IPS-18c (cell line): ENCODE measurements at regions not wholly inside any gene's neighbourhood (a gene's known extent, or its start where the extent isn't known, plus 50 kb on each side); places are given as distances from the start of the nearest gene placed in this dataset.
"Not testable (repeated sequence)": the region's sequence is repeated elsewhere in the genome, so short reads cannot be mapped to it uniquely, and the experiment has no call there.

Source experiments
- H3K4me3 ChIP-seq: 2 replicates; pipeline ENCODE4 v1.7.0; 2013; ENCODE audit warnings: low read depth, mild to moderate bottlenecking, low read length, moderate library complexity; ENCODE audit not compliant: insufficient read depth
- H3K9me3 ChIP-seq: one replicate; pipeline ENCODE4 v1.6.1; 2013; ENCODE audit warnings: mild to moderate bottlenecking, low read length, moderate library complexity; ENCODE audit not compliant: control insufficient read depth, insufficient read depth

DNA sequence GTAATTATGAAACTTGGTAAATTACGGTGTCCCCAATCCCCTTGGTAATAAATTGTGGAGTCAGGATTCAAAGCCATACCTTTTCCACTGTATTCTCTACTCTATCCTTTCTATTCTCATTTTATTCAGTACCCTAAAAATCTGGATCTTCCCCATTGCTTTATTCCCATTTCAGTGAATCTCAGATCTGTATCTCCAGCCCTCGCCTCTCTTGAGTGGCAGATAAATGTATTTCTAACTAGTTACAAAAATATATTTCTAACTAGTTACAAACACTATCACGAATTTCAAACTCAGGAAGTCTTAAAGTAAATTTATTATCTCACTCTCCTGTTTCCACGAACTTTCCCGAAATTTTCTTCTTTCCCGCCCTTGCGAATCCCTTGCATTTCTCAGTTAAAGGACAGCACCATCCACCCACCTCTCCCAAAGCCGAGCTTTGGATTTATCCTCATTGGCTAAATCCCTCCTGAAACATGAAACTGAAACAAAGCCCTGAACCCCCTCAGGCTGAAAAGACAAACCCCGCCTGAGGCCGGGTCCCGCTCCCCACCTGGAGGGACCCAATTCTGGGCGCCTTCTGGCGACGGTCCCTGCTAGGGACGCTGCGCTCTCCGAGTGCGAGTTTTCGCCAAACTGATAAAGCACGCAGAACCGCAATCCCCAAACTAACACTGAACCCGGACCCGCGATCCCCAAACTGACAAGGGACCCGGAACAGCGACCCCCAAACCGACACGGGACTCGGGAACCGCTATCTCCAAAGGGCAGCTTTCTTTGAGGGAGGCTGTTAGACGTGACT lies 164.3 kb upstream of the PABPC3 start:
- no peaks in the 10 kb centered on the region for H3K9me3 ChIP-seq
- H3K4me3 ChIP-seq, result peak overlapping the region; percentile 26; the same call in 1 of the 2 replicates

DNA sequence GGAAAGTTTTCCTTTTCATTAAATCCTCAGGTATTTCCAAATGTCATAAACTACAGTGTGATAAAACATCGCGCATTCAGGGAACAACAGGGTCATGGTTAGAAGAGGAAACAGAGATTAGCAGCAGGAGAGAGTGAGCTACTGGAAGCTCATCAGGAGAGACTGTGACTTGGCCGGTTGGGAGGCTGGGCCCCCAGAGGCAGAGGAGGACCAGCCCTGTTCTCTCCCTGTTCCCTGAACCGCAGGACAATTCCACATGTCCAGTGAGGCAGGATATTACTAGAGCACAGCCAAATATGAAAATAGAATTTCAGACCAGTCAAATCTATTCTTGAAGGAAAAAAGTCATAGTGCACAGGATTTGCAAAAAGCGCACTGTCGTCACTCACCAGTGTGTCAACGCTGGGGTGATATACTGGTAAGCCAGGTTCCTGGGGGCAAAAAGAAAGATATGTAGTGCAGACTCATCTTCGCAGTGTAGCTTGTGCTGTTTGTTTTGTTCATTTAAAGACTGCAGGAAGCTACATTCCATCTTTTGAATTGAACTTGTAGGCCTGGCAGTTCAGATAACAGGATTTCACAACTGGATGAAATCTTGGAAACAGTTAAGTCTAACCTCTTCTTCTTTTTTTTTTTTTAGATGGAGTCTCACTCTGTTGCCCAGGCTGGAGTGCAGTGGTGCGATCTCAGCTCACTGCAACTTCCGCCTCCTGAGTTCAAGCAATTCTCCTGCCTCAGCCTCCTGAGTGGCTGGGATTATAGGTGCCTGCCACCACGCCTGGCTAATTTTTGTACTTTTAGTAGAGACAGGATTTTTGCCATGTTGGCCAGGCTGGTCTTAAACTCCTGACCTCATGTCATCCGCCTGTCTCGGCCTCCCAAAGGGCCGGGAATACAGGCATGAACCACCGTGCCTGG lies 162.6 kb upstream of the PABPC3 start:
- H3K9me3 ChIP-seq, H3K4me3 ChIP-seq: not testable (repeated sequence)

DNA sequence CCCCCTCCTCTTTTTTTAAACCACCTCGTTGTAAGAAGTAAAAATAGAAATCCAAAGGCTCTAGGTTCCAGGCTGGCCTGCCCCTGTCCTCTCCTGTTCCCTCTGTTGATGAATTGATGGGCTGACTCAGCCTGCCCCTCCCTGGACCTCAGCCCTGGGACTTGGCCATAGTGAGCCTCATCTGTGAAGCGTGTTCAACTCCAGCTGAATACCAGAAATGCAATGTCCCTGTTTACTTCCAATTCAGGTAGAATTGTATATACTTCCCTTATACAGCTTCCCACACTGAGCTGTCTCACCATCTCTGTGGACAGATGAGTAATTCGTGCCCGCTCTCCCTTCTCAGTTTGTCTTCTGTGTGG lies 161.9 kb upstream of the PABPC3 start:
- not testable (repeated sequence) for H3K4me3 ChIP-seq, H3K9me3 ChIP-seq

DNA sequence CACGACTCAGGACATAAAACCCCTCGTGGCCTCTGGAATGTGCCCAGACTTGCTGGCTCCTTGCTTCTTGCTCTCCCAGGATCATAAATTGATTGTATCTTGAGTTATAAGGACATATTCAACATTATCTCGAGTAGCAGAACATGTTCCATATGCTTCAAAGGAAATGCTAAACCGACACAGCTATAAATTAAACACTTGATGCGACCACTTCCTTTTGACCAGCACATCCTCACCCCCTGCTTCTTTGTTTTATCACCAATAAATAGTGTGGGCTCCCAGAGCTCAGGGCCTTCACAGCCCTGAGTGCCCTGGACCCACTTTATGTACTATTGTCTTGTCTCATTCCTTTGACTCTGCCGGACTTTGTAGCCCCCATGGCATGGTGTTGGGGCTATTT lies 157.0 kb upstream of the PABPC3 start:
- no peak overlapping the region for H3K4me3 ChIP-seq
- H3K9me3 ChIP-seq, result no peaks in the 10 kb centered on the region

DNA sequence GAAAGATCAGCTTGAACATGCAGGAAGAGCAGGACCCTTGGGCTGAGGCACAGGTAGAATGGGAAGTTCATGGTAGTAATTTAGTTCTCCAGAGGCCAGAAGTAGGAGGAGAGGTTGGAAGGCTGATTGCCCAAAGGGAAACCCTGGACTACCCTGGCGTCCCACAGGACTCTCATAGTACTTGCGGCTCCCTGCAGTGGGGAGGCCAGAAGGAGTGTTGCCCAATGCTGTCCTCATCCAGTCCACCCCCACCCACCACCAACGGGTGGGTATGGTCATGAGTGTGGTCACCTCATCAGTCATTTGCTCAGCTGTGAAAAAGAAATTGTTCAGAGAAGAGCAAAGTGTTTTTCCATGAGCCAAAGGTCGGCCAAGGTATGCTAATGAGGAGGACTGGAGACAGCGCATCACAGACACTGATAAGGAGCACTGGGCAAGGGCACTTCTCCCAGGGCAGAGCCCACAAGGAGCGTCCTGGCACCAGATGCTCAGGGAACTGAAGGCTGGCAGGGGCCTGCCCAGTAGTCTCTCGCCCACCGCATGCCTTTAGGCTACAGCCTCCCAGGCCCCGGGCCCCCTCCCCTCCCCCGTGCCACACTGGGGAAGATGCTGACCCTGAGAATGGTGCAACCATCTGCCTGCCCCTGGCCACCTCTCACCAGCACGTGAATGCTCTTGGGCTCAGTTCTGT lies 154.8 kb upstream of the PABPC3 start:
- not testable (repeated sequence) for H3K4me3 ChIP-seq, H3K9me3 ChIP-seq

DNA sequence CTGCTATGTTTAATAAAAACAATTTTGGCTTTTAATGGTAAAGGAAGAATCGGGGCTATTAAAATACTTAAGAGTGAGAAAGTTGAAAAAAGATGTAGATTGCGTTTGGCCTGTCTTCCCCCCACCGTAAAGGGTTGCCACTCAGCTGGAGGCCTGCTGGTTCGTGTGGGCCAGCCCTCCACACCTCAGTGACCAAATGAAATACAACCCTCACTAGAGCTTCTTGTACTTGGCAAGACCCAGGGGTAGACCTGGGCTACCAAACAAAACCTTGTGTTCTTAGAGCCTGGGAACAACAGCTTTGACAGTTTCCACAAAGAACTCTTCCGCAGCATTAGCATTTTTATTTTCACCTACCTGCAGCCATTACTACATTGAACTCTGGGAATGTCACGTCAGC lies 152.8 kb upstream of the PABPC3 start:
- Histone ChIP-seq H3K9me3 (no peaks in the 10 kb centered on the region), H3K4me3 (no peak overlapping the region)

DNA sequence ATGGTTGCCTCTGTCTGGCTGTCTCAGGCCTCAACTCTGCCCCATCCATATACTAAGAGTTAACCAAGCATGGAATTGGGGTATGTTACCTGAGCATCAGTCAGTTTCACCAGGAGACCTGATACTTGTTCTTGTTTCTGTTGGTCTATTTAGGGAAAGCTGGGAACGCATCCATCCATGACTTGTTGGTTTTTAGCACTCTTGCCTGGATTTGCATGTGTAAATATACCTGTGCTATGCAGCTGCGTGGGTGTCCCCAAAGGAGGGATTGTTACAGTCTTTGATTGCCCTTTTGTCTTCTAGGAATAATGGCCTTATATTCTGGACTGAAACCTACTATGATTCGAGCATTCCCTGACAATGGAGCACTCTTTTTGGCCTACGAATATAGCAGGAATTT lies 151.9 kb upstream of the PABPC3 start:
- H3K4me3 ChIP-seq, H3K9me3 ChIP-seq: not testable (repeated sequence)

DNA sequence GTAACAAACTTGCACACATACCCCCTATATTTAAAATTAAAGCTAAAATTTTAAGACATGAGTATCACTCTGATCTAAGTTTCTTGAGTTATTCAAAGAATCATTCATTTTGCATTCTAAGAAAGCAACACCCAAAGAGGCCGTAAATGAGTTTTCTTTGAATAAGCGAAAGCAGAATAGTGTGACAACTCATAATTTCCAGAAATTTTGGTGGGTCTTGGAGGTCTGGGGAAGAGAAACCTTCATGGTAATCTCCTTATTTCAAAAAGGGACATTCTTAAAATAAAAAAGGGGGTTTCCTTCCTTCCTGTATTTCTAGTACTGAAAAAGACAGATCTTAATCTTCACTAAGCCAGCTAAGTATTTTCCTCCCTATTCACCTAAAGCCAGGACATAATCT lies 147.0 kb upstream of the PABPC3 start:
- H3K4me3 ChIP-seq, H3K9me3 ChIP-seq: not testable (repeated sequence)

DNA sequence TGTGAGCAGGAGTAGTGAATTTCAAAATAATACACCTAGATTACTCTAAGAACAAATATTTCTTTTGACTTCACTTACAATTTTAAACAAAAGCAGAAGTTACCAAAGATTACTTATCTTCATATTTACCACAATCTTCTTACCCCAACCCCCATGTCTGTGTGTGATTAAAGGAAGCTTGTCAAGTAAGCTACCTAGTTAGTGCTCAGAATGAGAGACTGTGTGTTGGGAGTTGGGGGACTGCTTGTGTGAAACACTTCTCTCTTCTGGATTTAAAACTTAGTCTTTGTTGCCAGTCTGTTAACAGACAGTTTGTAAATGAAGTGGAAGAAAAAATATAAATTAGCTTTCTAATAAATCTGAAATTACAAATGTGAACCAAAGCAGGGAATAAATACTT lies 145.3 kb upstream of the PABPC3 start:
- H3K4me3 ChIP-seq, H3K9me3 ChIP-seq: not testable (repeated sequence)

DNA sequence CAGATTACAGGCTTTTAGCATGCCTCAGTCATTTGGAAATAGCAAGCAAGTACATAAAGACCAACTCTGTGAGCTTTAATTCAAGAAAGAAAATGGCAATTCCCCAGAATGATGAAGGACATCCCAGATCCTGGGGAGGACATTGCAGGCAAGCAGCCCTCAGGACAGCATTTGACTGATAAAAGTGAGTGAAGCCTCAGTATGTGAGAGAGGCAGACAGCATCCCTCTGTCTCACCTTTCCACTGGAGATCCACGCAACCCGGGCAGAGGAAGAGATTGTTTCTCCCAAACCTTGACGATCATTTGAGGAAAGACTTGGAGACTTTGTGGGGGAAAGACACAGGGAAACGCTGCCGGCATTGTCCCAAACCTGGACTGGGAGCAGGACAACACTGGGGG lies 128.0 kb upstream of the PABPC3 start:
- peak overlapping the region; percentile 36; the same call in 1 of the 2 replicates for H3K4me3 ChIP-seq

DNA sequence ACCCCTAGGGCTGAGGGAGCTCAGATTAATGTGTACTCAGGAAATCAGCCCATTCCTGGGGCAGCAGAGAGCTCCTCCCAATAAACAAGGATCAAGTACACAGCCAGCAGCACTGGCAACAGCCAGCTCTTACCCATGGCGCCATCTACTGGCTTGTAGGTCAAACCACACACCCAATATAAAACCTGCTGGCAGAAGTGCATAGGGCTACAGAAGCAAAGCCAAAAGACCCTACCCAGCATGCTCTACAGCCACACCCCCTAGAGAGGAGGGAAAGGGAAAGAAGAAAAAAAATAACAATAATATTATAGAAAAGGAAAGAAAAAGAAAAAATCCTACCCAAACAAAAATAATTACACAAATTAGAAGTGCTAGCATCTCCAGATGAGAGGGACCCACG lies 127.5 kb upstream of the PABPC3 start:
- not testable (repeated sequence) for H3K9me3 ChIP-seq
- peak overlapping the region; percentile 36; the same call in 1 of the 2 replicates for H3K4me3 ChIP-seq

More for the DNA sequence above, 128.0 kb upstream of the PABPC3 start:
- not testable (repeated sequence) for H3K9me3 ChIP-seq

DNA sequence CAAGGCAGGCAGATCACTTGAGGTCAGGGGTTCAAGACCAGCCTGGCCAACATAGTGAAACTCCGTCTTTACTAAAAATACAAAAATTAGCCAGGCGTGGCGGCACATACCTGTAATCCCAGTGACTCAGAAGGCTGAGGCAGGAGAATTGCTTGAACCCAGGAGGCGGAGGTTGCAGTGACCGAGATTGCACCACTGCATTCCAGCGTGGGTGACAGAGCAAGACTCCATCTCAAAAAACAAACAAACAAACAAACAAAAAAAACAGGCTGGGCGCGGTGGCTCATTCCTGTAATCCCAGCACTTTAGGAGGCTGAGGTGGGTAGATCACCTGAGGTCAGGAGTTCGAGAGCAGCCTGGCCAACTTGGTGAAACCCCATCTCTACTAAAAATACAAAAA lies 122.8 kb upstream of the PABPC3 start:
- H3K9me3 ChIP-seq, H3K4me3 ChIP-seq: not testable (repeated sequence)

DNA sequence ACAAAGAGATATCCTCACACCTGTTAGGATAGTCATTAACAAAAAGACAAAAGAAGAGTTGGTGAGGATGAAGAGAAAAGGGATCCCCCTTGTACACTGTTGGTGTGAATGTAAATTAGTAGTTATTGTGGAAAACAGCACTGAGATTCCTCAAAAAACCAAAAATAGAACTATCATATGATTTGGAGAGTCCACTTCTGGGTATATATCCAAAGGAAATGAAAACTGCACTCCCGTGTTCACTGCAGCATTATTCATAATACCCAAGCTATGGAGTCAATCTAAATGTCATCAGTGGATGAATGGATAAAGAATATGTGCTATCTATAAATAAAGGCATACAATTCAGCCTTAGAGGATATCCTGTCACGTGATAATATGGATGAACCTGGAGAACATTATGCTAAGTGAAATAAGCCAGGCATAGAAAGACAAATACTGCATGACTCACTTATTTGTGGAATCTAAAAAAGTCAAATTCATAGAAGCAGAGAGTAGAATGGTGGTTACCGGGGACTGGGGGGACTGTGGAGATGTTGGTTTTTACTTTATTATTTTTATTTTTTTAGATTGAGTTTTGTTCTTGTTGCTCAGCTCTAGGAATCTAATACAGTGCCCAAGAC lies 114.6 kb upstream of the PABPC3 start:
- not testable (repeated sequence) for H3K9me3 ChIP-seq, H3K4me3 ChIP-seq

DNA sequence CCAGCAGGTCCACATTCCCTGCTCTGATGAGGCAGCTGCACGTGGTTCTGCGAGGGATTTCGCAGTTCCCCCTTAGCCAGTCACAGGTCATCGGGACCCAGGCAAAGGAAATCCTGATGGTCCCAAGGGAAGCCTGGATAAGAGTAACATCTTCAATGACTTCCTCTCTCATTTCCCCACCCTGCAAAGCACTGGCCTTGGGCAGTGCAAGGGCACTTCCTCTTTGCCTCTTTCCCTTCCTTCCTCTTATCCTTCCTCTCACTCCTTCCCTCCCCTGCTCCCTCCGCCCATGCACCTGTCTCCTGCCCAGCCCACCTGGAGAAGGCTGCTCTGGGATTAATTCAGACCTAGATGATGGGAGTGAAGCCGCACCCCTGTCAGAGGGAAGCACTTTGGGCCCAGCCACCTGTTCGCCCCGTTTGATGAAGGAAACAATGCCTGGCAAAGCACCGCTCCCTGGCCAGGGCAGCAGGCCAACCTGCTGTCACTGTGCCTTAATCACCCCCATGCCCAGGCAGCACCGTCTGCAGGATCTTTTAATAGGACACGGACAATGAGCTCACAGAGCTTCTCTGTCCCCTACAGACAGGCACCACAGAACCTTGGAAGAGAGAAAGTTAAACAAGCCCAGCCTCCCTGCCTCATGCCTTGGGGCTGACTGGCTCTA lies 113.5 kb upstream of the PABPC3 start:
- Histone ChIP-seq H3K9me3 (peaks cover 2% of the 10 kb centered on the region), H3K4me3 (no peak overlapping the region)

DNA sequence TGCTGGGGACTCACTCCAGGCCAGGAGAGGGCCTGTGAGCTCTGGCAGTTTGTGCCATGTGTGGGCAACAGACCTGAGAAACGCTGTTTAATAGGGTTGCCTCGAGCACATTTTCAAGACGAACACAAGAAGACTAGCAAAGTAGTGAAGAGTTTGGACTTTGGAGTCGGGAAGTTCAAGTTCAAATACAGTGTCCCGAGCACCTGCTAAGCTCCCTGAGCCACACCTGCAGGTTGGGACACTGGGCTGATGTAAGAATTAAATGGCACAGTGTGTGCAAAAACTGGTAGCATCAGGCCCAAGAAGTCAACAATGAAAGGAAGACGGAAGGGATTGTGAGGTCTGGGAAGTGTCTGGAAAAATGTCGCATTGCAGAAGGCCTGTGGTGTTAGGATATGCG lies 112.8 kb upstream of the PABPC3 start:
- Histone ChIP-seq H3K9me3 (peaks cover 2% of the 10 kb centered on the region), H3K4me3 (no peak overlapping the region)

DNA sequence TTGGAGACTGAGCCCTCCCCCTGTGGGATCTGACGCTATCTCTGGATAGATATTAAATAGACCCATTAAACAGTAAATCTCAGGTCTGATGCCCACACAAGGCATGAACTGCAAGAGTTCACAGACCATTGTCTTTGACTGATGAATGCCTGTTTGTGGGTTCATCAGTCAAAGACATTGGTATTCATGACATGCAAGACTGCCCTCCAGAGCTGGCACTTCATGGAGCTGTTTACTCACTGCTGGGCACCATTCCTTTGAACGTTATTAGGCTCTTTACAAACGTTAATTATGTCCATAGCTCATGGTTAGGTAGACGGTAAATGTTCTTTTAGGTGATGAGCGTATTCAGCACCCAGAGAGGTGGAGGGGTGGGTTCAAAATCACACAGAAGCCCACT lies 111.8 kb upstream of the PABPC3 start:
- H3K4me3 ChIP-seq, result no peak overlapping the region

DNA sequence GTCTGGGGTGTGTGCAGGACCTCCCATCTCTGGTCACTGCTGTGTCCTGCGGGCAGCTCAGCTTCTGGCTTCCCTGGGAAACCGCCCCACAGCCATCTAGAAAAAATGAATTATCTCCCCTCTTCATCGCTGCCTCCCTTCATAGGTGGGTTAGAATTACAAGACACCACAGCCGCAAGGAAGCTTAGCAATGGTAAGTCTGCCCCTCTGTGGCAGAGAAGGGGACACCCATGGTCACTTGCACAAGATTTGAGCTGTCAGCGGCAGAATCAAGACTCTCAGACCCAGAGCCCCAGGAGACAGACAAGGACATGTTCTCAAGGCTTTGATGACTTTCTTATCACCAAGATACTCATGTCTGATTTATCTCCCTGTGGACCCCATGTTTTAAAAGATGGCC lies 110.8 kb upstream of the PABPC3 start:
- peaks cover 2% of the 10 kb centered on the region for H3K9me3 ChIP-seq
- no peak overlapping the region for H3K4me3 ChIP-seq

More for the DNA sequence above, 111.8 kb upstream of the PABPC3 start:
- peaks cover 2% of the 10 kb centered on the region for H3K9me3 ChIP-seq
